Loucy (cell line): ENCODE measurements at regions not wholly inside any gene's neighbourhood (a gene's known extent, or its start where the extent isn't known, plus 50 kb on each side); places are given as distances from the start of the nearest gene placed in this dataset.

ENCODE experiments used
- CTCF ChIP-seq: fragments of 200-600 bp; sonication (generic); conservative IDR thresholded peaks from 2 replicates; pipeline ENCODE4 v1.5.1; 2014; ENCODE audit warnings: mild to moderate bottlenecking, antibody characterized with exemption, low read length
- EZH2phosphoT487 ChIP-seq: fragments of 200-600 bp; IDR thresholded peaks from 2 replicates; pipeline ENCODE4 v1.6.1; 2018; ENCODE audit warnings: antibody characterized with exemption, mild to moderate bottlenecking, moderate library complexity, borderline replicate concordance

- TF ChIP-seq CTCF (no peak), EZH2phosphoT487 (no peak)
Measured at GRCh38 chr21:16159213-16159970, 429.6 kb downstream of the USP25 start.
